Activated B cell treated with CpG ODN at 0.5 μM for 24 hours (primary cell): ENCODE measurements at regions not wholly inside any gene's neighbourhood (a gene's known extent, or its start where the extent isn't known, plus 50 kb on each side); places are given as distances from the start of the nearest gene placed in this dataset.

ENCODE experiments used
- ATAC-seq: fragments of 200-7000 bp; cut with Tn5 transposase; one replicate; pipeline ENCODE4 v1.10.0; 2021; ENCODE audit warnings: low read depth, mild to moderate bottlenecking, moderate library complexity
- CTCF ChIA-PET: fragments of 350-600 bp; sonication (Branson Sonifier 250); formaldehyde crosslinking; loops from one replicate; lab custom pipeline; 2021; ENCODE audit warnings: antibody characterized with exemption; lab: Charles Lee
- POLR2A ChIA-PET: fragments of 350-600 bp; sonication (Branson Sonifier 250); formaldehyde crosslinking; loops from one replicate; lab custom pipeline; 2021; ENCODE audit warnings: antibody characterized with exemption; lab: Charles Lee
- DNase-seq: peaks from one replicate; pipeline ENCODE4 v3.0.0; 2022
- H3K27ac Mint-ChIP-seq: one replicate; pipeline ENCODE4 v1.8.0; 2020; ENCODE audit warnings: mixed read lengths
- H3K27me3 Mint-ChIP-seq: one replicate; pipeline ENCODE4 v1.8.0; 2021; ENCODE audit warnings: mixed read lengths
- H3K36me3 Mint-ChIP-seq: one replicate; pipeline ENCODE4 v1.8.0; 2021; ENCODE audit warnings: low read depth, mixed read lengths
- H3K4me1 Mint-ChIP-seq: one replicate; pipeline ENCODE4 v1.8.0; 2021; ENCODE audit warnings: mixed read lengths
- H3K4me3 Mint-ChIP-seq: one replicate; pipeline ENCODE4 v1.8.0; 2020; ENCODE audit warnings: mild to moderate bottlenecking, mixed read lengths
- H3K9me3 Mint-ChIP-seq: one replicate; pipeline ENCODE4 v1.8.0; 2020; ENCODE audit warnings: mixed read lengths
- intact Hi-C: fragments of 100-400 bp; cut with micrococcal nuclease; formaldehyde crosslinking; loops from one replicate; pipeline ENCODE4 v1.15.1; 2024
- TF ChIP-seq, protein P1 (sequence below): fragments of 200-600 bp; IDR thresholded peaks from one replicate; pipeline ENCODE4 v1.8.0; 2022; ENCODE audit warnings: antibody characterized with exemption, mild to moderate bottlenecking

DNA sequence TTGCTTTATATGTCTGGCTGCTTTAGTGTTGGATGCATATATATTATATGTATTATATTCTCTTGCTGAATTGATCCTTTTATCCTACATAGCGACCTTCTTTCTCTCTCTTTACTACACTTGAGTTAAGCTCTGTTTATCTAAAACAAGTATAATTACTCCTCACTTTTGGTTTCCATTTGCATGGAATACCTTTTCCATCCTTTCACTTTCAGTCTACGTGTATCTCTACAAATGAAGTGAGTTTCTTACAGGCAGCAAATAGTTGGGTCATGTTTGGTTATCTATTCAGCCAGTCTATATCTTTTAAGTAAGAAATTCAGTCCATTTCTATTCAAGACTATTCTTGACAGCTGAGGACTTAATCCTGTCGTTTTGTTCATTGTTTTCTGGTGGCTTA lies 167.5 kb upstream of the USP38 start:
- Mint-ChIP-seq H3K36me3 (no peaks in the 10 kb centered on the region), H3K4me3 (no peak overlapping the region), H3K27me3 (no peaks in the 10 kb centered on the region), H3K27ac (no peak overlapping the region), H3K9me3 (peaks cover 3% of the 10 kb centered on the region), H3K4me1 (peaks cover 6% of the 10 kb centered on the region)
- ATAC-seq (no peak), DNase-seq (no peak)
- CTCF ChIA-PET: no interaction called here
- POLR2A ChIA-PET: no interaction called here
- TF ChIP-seq, protein P1, sequence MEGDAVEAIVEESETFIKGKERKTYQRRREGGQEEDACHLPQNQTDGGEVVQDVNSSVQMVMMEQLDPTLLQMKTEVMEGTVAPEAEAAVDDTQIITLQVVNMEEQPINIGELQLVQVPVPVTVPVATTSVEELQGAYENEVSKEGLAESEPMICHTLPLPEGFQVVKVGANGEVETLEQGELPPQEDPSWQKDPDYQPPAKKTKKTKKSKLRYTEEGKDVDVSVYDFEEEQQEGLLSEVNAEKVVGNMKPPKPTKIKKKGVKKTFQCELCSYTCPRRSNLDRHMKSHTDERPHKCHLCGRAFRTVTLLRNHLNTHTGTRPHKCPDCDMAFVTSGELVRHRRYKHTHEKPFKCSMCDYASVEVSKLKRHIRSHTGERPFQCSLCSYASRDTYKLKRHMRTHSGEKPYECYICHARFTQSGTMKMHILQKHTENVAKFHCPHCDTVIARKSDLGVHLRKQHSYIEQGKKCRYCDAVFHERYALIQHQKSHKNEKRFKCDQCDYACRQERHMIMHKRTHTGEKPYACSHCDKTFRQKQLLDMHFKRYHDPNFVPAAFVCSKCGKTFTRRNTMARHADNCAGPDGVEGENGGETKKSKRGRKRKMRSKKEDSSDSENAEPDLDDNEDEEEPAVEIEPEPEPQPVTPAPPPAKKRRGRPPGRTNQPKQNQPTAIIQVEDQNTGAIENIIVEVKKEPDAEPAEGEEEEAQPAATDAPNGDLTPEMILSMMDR: no peak
- intact Hi-C loops: no loop called here

DNA sequence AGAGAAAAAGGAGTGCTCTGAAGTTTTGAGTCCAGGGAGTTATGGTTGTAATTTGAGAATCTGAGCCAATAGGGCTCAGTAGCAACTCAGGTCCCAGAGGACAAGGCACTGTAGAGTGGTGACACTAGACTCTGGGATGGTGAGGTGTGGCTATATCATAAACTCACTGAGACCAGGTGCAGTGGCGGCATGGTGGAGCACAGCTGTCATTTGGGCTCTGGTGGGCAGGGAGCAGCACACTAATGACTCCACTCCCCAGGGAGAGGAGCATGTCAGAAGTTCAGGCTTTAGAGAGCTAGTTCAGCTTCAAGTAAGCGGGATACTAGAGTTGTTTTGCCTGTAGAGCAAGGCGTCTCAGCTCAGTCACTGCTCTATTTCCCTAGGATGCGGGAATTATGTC lies 165.4 kb upstream of the USP38 start:
- ChIA-PET POLR2A (no interaction called here), CTCF (no interaction called here)
- Mint-ChIP-seq H3K9me3 (no peaks in the 10 kb centered on the region), H3K4me1 (peaks cover 6% of the 10 kb centered on the region), H3K36me3 (no peaks in the 10 kb centered on the region), H3K27me3 (no peaks in the 10 kb centered on the region), H3K4me3 (no peak overlapping the region), H3K27ac (no peak overlapping the region)
- TF ChIP-seq, protein P1: no peak
- DNase-seq (no peak), ATAC-seq (no peak)
- intact Hi-C loops: no loop called here

DNA sequence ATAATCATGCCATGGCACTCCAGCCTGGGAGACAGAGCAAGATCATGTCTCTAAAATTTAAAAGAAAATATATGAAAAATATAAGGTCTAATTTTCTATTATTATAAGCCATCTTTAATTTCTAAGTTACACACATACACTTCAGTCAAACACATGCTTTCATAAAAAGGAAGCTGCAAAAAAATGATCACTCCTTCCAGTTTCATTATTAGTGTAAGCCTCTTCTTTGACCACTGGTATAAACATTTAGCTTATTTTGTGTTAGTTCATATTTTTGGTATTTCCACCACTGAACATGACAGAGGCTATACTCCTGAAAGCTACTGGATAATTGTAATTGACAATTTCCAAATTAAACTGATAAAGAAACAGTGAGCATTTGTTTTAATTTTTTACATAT lies 163.3 kb upstream of the USP38 start:
- DNase-seq (no peak), ATAC-seq (no peak)
- Mint-ChIP-seq H3K36me3 (no peaks in the 10 kb centered on the region), H3K27ac (no peak overlapping the region), H3K4me1 (peaks cover 6% of the 10 kb centered on the region), H3K27me3 (no peaks in the 10 kb centered on the region), H3K9me3 (no peaks in the 10 kb centered on the region), H3K4me3 (no peak overlapping the region)
- intact Hi-C loops: no loop called here
- ChIA-PET POLR2A (no interaction called here), CTCF (no interaction called here)
- TF ChIP-seq, protein P1: no peak

DNA sequence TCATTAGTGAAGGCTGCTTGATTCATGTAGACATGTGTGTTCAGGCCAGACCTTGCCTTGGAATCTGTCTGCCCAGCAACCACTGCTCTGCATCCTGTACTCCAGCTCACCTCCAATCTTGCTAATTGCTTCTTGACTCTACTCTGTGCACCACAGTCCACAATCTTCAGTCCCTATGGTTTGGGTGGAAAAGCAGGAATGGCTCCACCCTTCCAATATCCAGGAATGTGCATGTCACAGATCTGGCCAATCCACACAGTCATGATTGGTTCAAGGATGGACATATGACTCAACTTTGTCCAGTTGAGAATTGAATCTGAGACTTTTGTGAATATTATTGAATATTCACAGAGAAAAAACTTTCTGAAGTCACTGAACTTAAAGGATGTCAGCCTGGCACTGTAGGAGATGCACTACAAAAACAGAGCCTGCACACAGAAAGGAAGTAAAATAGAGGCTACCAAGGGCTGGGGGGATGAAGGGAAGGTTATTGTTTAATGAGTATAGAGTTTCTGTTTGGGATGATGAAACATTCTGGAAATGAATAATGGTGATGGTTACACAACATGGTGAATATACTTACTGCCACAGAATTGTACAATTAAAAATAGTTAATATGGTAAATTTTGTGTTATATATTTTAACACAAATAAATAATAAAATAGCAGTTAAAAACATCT lies 161.3 kb upstream of the USP38 start:
- ATAC-seq (no peak), DNase-seq (no peak)
- Mint-ChIP-seq H3K36me3 (no peaks in the 10 kb centered on the region), H3K27ac (no peak overlapping the region), H3K4me3 (no peak overlapping the region), H3K4me1 (peaks cover 6% of the 10 kb centered on the region), H3K27me3 (no peaks in the 10 kb centered on the region), H3K9me3 (no peaks in the 10 kb centered on the region)
- ChIA-PET POLR2A (no interaction called here), CTCF (no interaction called here)
- TF ChIP-seq, protein P1: no peak
- intact Hi-C loops: no loop called here

DNA sequence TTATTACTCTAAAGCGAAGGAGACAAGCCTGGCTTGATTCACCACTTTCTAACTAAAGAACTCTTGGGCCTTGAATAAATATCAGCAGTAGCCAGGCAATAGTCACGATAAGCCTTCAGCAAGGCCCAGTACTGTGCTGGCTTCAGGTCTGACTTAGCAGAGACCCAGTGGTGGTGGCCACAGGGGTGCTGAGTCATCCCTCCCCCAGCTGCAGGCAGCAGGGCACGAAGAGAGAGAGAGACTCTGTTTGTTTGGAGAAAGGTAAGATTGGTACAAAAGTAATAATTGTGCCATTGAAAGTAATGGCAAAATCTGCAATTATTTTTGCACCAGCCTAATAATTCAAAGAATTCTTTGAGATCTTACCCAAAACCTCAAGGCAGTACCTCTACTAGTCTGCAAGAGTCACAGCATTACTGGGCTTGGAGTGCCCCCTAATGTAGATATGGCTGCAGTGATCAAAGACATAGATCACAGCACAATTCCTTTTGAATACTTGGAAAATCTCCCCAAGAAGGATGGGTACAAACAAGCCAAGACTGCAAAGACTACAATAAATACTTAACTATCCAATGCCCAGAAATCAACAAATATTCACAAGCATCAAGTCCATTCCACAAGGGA lies 159.5 kb upstream of the USP38 start:
- Mint-ChIP-seq H3K4me3 (no peak overlapping the region), H3K4me1 (peaks cover 6% of the 10 kb centered on the region), H3K36me3 (no peaks in the 10 kb centered on the region), H3K9me3 (peaks cover 13% of the 10 kb centered on the region), H3K27ac (no peak overlapping the region), H3K27me3 (peaks cover 4% of the 10 kb centered on the region)
- ATAC-seq: no peak
- TF ChIP-seq, protein P1: no peak
- no peak for DNase-seq
- CTCF ChIA-PET: no interaction called here
- POLR2A ChIA-PET: no interaction called here
- intact Hi-C loops: no loop called here
